ENCODE measurements at regions not wholly inside any gene's neighbourhood (a gene's known extent, or its start where the extent isn't known, plus 50 kb on each side); places are given as distances from the start of the nearest gene placed in this dataset.

DNA sequence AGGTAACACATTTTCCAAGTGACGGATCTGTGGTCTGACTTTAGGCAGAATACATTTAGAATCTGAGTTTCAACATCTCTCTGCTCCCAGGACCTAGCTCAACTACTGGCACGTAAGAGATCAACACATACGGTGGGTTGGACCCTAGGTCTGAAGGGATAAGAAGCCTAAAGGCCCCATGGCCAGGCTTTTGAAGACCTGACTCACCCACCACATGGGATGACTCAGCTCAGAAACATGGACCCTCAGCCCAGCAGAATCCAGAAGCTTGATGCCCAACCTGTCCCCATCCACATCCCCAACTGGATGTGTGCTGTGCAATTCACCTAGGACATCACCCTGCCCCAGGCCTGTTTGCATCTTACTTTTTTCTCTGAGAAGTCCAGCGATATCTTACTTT lies 770.2 kb downstream of the BCL11B start:
- no peak for DNase-seq

DNA sequence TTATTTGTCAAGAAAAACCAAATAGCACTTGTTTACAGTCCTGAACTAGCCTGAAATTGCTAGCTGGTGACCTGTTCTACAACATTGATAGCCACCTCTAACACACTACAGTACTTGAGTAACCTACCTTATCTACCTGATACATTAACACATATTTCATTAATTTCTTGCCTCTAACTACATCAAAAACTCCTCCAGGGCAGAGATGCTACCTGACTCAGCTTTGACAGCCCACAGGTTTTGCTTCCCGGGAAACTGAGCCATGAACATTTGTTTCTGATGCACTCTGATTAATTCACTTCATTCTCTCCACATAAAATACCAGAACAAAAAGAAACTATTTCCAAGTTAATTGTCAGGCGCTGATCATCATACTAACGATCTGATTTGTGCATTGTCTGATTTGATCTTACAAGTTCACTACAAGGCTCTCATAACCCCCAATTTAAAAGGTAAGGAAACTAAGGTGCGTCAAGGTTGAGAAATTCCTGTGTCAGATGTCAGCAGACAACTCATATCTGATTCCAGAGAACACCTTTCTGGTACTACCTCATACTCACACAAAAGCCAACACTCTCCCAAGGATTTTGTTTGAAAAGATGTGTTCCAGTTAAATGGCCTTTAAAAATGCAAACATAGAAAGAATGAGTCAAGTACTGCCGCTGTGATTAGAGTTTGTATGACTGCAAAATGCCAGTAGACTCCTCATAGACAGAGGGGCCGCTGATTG lies 768.7 kb downstream of the BCL11B start:
- DNase-seq = peak in 7 of 56 donors; percentile 0 to 27 (median 10)

DNA sequence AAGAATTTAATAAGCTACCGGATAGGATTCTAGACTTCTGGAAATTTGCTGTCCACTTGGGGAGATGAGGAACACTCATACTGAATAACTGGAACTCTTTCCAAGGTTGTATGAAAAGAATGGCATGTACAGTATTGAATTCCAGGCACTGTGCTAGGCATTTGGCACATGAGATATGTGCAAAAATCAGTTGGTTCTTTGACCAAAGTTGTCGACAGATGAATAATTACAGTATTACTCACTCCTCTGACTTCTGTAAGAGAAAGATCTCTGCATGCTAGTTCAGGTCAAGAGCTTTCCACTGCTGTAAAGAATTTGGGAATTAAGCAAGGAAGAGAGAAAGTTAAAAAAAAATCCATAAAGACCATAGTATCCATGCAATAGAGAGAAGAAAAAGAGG lies 764.7 kb downstream of the BCL11B start:
- no peak for DNase-seq

DNA sequence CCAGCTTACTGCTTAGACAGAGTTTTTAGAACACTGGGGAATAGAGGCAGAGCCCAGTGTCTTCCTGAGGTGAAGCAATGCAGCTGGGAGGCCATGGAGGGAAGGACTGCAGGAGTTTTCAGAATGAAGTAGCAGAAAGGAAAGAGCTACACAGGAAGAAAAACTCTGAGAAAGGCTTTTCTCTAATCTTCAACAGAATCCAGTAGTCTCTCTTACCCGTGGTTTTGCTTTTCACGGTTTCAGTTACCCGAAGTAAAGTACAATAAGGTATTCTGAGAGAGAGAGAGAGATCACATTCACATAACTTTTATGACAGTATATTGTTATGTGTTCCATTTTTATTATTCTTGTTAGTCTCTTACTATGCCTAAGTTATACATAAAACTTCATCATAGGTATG lies 761.6 kb downstream of the BCL11B start:
- DNase-seq = no peak

DNA sequence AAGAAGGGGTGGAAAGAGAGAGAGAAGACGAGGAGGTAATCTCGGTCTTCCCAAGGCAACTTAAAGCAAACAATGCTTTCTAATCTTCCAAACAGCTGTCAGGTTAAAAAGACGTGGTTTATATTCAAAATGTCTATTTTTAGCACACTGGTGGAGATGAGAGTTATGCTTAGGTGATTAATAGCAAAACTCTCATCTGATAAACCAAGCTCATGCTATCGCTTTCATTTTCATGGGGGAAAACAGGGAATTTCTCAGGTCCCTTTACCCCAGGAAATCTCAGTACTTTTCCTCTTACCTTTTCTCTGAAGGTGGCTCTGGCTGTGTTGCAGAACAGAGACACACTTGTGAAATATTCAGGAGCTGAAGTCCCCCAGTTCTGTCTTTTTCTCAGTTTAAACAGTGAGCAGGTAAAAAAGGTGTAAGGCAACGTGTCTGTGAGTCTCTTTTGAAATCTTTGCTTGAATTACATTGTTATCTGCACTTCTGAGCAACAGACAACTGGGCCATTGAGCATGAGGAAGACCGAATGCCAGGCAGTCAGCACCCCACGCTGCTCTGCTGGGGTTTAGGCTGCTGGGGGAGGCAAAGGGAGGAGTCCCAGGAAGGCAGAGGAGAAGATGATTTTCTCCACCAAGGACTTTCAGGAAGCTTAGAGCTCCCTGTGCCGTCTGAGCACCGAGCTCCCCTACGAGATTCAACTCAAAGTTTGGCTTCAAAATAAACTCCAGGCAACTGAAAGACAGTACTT lies 759.3 kb downstream of the BCL11B start:
- DNase-seq = no peak

DNA sequence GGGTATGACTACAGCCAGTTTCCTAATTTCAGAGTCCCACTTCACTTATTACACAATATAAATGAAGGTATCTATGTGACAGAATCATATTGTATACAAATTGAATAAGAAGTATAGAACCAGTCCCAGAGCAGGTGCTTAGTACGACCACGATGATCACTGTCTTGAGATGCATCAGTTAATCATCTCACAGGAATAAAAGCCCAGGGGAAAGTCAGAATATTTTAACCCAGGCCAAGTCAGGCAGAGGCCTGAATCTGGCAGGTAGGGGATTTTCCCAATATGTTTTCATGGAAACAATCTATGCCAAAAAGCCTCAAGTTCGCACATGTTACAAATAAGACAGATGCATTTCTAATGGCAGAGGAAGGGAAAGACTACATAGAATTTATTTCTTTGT lies 758.4 kb downstream of the BCL11B start:
- no peak for DNase-seq

DNA sequence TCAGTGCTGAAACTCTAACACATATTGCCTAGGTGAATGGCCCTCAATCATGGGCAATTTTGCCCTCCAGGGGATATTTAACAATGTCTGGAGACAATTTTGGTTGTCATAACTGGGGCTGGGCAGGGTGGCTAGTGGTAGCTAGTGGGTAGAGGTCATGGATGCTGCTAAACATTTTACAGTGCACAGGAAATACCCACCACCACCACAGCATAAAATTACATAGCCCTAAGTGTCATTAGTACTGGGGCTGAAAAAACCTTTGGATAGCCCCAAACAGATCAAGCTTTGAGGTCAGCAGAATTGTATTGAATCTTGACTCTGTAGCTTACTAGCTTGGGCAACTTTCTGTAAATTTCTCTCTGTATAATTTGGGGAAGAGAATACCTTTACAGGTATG lies 758.0 kb downstream of the BCL11B start:
- DNase-seq = no peak

DNA sequence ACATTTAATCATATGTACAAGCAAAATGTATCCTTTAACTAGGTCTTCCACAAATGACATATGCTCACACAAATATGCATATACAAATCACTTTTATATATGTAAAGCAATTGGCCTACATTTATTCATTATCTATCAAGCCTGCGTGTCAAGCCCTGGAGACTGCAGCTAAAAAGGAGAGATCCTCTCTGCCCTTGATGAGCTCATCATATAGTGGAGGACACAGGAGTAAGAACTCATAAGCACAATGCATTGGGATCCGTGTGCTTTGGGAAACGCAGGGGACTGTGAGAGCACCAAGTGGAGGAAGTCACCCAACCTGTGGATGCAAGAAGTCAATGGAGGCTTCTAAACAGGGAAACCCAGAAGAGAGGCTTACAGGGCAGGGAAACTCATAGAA lies 735.7 kb downstream of the BCL11B start:
- DNase-seq = no peak

DNA sequence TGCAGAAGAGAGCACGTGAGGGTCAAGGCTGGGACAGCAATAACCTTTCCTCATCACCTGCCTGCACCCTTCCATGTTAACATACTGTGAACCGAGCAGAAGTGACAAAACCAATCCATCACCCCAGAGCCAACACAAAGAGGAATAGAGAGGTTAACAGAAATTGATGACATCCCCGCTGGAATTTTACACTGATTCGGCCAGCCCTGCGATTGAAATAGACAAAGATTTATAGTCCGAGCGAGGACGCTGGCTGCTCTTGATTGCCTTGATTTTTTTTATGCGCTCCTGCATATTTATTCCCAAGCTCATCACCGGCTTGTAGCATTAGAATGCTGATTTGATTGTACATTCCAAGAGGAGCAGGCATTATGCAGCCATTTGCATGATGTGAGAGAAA lies 729.7 kb downstream of the BCL11B start:
- no peak for DNase-seq

DNA sequence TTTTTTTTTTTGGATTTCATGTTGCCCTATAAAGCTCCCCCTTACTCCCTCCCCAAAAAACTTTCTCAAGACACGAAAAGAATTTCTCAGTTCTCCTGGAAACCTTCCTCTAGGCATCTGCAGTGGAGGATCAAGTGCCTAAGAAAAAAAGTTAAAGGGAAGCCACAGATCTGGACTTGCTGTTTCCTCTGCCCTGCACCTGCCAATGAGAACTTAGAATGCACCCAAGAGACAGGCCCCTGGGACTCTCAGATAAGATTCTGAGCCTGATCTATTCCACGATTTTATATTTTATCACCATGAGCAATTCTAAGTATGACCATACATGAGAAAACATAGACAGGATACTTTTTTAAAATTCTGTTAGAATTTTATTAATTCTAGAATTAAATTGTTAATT lies 728.9 kb downstream of the BCL11B start:
- DNase-seq = no peak

DNA sequence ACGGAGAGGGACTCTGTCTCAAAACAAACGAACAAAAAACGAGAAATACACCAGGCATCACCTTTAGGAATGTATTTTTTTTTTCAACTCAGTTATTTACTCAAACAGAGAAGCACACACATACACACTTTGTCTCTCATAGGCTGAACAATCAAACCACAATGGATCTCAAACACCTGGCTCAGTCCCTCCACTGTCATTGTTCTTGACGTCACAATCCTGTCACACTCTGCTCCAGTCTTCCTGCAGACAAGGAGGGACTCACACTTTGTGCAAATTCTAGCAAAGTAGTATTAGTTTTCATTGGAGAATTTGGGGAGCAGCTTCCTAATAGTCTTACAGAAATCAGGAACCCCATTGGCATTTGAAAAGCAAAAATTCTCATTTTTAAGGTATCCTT lies 727.8 kb downstream of the BCL11B start:
- no peak for DNase-seq

DNA sequence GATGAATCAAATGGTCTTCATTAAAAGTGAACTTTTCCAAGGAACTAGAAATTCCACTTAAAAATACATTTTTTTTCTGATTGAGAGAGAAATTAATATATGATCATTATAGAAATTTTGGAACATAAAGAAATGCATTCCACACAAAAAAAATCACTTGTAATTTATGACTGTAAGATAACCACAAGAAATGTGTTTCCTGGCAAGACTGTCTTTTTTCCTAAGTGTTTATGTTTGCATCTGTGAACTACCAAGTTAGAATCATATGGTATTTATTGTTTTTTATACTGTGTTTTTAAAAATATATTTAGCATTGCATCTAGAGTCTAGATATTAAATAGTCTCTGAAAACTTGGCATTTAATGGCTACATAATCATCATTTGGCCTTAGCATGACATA lies 726.8 kb downstream of the BCL11B start:
- no peak for DNase-seq

DNA sequence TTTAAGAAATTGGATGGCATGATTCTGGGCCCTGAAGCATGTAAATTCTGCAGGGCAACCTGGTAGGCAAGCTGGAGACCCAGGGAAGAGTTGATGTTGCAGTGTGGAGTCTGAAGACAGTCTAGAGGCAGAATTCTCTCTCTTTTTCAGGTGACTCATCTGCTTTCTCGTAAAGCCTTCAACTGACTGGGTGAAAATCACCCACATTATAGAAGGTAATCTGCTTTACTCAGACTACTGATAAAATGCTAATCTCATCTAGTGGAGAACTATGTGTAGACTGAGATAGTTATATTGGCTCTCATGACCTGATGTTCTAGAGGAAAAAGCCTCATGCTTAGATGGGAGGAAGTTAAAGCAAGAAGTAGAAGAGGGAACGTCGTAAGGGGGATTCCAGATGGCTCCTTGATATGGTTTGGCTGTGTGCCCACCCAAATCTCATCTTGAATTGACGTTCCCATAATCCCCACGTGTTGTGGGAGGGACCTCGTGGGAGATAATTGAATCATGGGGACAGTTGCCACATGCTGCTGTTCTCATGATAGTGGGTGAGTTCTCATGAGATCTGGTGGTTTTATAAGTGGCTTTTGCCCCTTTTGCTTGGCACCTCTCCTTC lies 723.8 kb downstream of the BCL11B start:
- DNase-seq = no peak

DNA sequence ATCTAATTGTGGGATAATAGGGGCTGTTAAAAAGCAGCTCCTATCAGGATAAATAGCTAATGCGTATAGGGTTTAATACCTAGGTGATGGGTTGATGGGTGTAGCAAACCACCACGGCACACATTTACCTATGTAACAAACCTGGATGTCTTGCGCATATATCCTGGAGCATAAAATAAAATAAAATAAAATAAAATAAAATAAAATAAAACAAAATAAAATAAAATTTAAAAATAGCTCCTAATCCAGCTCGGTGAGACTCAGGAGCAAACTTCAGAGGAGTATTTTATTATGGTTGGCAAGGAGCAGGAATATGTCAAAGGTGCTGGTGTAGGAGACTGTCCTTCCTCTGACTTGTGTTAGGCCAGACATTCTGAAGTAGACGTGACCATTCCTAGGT lies 721.0 kb downstream of the BCL11B start:
- DNase-seq = no peak

DNA sequence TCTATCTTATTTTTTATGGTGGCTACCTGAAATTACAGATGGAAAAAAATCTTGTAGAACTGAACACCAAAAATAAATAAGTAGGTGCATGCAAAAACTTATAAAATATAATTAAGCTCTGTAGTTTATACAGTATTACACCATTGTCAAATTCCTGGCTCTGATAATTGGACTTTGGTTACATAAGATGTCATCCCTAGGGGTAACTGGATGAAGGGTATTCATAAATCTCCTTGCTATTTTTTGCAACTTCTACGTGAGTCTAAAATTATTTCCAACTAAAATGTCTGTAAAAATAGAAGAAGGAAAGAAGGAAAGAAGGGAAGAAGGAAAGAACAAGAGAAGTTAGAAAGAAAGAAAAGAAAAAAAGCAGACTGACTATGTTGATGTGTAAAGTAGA lies 716.6 kb downstream of the BCL11B start:
- no peak for DNase-seq

DNA sequence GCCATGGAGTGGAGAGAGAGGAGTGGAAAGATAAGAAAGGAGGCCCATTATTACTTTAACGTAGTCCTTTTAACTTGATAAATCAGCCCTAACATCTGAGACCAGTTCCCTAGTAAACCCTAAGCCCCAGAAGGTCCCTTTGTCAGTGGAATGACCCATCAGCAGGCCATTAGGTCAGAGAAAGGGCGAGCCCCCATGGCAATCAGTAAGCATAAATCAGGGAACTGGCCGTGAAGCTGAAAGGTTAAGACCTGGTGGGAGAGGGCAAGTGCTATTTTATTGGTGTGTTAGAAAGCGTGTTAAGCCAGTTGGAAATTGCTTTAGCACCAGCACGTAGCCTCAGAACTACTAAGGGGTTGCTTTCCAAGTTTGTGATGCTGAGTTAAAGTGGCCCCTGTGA lies 708.0 kb downstream of the BCL11B start:
- no peak for DNase-seq

DNA sequence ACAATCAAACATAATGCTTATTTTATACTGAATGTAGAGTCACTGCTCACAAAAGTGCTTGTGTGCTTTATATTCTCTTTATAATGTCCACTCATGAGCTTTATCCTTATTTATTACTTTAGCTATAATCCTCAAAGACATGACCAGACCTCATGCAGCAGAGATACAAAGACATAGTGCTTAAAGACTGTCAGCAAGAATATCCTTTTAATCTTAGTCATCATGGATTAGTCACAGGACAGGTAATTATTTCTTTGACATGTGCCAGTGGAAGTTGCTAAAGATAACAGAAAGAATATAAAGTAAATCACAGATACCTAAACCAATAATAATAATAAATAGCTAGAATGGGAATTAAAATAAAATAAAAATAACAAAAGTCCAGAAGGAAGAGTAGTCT lies 707.5 kb downstream of the BCL11B start:
- no peak for DNase-seq

DNA sequence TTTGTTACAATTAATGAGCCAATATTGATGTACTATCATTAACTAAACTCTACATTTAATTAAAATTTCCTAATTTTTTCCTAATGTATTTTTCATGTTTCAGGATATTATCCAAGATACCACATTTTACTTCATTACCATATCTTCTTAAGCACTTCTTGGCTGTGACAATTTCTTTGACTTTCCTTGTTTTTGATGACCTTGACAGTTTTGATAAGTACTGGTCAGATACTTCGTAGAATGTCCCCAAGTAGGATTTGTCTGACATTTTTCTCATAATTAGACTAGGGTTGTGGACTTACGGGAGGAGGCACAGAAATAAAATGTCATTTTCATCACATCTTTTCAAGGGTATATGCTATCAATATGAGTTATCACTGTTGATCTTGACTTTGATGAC lies 700.9 kb downstream of the BCL11B start:
- DNase-seq = no peak

DNA sequence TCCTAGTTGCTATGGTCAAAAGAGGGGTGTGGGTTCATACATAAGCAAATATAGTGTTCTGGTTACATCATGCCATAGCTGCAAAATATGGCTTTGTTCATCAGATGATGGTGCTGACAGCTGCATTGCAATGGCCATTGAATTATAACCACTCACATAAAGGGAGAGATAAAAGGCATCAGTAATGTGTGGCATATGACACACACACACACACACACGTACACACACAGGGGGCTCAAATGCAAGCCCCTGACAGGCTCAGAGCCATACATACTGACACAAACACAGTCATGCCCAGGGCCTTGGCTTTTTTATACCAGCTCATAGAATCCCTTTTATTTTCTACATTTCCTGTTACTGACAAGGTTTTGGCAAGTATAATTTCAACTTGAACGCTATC lies 698.9 kb downstream of the BCL11B start:
- DNase-seq = no peak

DNA sequence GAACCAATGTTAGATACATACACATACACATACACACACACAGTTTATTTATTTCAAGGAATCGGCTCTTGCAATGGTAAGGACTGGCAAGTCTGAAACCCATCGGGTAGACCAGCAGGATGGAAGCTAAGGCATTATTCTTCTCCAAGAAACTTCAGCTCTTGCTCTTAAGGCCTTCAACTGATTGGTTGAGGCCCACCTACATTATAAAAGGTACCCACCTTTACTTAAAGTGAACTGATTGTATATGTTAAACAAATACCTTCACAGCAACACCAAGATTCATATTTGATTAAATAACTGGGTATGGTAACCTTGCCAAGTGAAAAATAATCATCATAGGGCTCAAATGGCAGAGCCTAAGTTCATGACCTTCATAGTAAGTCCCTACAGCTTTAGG lies 695.5 kb downstream of the BCL11B start:
- DNase-seq = no peak

DNA sequence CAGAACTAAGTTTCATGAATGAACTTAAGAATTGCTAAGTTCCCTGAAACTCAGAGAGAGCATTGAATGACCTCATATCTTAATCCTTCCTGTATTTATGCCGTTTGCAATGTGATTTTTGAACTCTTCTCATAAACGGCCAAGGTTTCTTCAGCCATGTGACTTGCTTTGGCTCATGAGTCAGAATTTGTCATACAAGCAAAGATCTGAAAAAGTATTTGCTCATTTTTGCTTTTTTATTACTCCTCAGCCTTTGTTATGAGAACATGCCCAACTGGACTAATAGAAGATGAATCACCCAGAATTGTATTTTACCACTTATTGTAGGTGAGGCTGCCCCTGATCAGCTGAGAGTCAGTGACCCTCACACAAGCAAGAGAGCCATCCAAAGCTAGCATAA lies 693.8 kb downstream of the BCL11B start:
- DNase-seq = no peak

DNA sequence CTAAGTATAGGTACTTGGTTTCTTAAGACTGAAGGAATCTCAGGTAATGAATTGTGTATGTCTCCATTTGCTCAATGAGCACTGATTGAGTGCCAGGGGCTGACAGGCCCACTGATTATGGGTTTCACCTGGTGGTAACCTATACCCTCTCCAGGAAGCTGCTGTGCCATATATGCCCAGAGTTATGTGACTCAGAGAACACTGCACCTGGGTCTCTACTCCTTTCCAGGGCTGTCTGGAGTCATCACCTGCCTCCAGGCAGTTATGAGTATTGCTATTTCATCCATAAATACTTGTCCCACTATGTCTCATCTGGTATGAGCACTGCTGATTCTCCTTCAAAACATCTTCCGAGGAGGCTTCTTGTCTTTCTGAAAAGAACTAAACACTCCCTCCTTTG lies 692.9 kb downstream of the BCL11B start:
- DNase-seq = no peak

DNA sequence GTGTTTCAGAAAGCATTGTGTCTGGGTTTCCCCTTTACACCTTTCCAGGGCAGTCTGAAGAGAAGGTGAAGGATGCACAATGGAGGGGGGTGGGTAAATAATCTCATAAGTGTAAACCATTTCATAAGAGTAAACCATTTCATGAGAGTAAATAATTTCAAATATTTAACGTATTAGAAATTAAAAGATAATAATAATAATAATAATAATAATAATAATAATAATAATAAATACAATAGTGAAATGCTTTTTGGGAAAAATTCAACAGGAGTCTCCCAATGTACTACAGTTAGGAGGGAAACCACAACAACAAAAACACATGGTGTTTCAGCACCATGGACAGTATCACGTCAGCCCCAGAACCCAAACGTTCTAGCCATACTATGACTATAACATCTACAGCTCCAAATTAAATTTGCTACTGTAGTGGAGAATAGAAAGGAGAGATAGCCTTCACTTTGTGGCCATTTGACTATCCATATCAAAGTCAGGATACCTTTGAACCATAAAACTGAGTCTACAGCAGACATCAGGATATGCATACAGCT lies 691.8 kb downstream of the BCL11B start:
- DNase-seq = no peak

Data from nucleus accumbens (tissue), 56 donors.